ENCODE measurements at regions not wholly inside any gene's neighbourhood (a gene's known extent, or its start where the extent isn't known, plus 50 kb on each side); places are given as distances from the start of the nearest gene placed in this dataset.

- TF ChIP-seq CTCF (IDR thresholded peaks at IDR 0.05), result no peak
- no peak for TF ChIP-seq POLR2A (IDR thresholded peaks at IDR 0.05)
- no peak for TF ChIP-seq EP300 (IDR thresholded peaks at IDR 0.05)
Observed at GRCh38 chr5:125302577-125302976, 556.1 kb upstream of the ZNF608 start.

All from tibial nerve (tissue), 4 donors.